AG09319 (cell line): ENCODE measurements at regions not wholly inside any gene's neighbourhood (a gene's known extent, or its start where the extent isn't known, plus 50 kb on each side); places are given as distances from the start of the nearest gene placed in this dataset.

ENCODE experiments used
- DNase-seq: peaks from one replicate; pipeline ENCODE4 v3.0.0-alpha.2; 2010; ENCODE audit warnings: low read depth; ENCODE audit errors: extremely low read depth
- CTCF ChIP-seq: IDR thresholded peaks from 2 replicates; pipeline ENCODE4 v1.5.1; 2011; ENCODE audit warnings: low read depth, mild to moderate bottlenecking, inconsistent platforms, low read length, moderate library complexity

- TF ChIP-seq CTCF = no peak
- no peak for DNase-seq
Measured at GRCh38 chr4:56745042-56745441, 63.9 kb upstream of the HOPX start.

- DNase-seq = no peak
- TF ChIP-seq CTCF = no peak
Measured at GRCh38 chr4:56744030-56744429, 62.9 kb upstream of the HOPX start.

DNA sequence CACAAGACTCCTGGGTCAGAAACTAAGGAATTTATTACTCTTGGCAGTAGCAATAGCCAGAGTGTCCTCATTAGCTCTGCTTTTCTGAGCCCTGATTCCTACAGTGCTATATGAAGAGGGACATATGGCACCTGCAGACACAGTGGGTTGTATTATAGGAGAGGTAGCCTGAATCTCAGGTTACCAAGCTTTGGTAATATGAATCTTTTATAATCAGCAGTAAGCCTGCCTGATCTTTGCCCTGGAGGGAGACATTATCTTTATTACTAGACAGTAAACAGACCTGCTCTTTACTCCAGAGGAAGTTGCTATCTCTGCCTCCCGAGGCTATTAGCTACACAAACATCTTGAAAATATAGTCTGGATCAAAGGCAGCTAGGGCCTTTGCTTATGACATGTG lies 62.5 kb upstream of the HOPX start:
- TF ChIP-seq CTCF = no peak
- DNase-seq = no peak

DNA sequence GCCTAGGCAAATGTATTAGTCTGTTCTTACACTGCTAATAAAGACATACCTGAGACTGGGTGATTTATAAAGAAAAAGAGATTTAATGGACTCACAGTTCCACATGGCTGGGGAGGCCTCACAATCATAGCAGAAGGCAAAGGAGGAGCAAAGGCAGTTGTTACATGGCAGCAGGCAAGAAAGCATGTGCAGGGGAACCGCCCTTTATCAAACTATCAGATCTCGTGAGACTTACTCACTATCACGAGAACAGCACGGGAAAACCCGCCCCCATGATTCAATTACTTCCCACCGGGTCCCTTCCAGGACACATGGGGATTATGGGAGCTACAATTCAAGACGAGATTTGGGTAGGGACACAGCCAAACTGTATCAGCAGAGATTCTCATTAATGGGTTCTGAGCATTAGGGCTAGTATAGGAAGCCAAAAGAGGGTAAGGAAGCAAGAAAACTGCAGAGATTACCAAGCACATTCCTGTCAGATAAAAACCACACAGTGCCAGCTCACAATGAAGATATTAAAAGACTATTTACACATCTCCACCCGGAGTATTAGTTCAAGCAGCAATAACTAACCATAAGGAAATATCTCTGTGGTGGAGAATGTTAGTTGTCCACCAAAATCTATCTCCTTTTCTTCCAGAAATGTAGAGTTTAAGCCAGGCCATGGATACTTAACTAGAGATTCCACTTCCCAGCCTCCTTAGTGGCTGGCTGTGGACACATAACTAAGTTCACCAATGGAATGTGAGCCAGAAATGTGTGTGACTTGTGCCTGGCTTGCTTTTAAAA lies 61.2 kb upstream of the HOPX start:
- DNase-seq = no peak
- no peak for TF ChIP-seq CTCF

- TF ChIP-seq CTCF = no peak
- DNase-seq = no peak
Measured at GRCh38 chr4:56741595-56741994, 60.5 kb upstream of the HOPX start.

DNA sequence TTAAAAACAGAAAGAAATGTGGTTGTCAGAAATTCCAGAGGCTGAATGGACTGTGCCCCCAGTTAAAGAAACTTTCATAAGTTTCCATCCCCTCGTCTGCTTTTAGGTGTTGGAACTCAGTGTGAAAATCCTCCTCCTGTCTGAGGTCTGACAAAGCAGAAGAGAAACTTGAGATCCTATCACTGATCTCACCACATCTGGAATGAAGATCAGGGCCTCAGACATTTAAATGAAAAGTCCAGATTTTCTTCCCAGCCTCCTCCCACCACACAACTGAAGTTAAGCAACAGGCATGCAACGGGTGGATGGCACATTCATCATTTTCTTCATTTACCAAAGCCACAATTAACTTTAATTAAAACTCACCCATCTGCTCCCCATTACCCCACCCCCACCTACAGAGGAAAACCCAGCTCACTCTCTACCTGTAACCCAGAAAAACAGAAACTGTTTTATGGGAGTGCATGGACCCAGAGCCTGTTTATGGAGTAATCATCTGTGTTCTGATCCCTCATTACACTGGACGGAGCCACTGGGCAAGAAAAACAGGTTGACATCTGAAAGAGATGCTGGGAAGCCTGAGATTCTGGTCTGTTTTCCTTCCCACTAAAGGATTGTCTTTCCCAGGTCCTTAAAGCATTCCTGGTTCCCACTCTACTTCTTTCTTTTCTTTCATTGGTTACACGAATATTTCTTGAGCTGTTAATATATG lies 58.1 kb upstream of the HOPX start:
- DNase-seq = no peak
- TF ChIP-seq CTCF = no peak

- TF ChIP-seq CTCF = no peak
- DNase-seq = no peak
Measured at GRCh38 chr4:56737666-56738065, 56.6 kb upstream of the HOPX start.
